H9 (cell line): ENCODE measurements at regions not wholly inside any gene's neighbourhood (a gene's known extent, or its start where the extent isn't known, plus 50 kb on each side); places are given as distances from the start of the nearest gene placed in this dataset.

Experiments used
- DNase-seq: peaks from one replicate; pipeline ENCODE4 v3.0.0-alpha.2; 2017
- H2AFZ ChIP-seq: one replicate; pipeline ENCODE4 v1.6.1; 2013; ENCODE audit warnings: mild to moderate bottlenecking, low read length, control low read depth, moderate library complexity
- H2AK5ac ChIP-seq: 2 replicates; pipeline ENCODE4 v1.6.1; 2013; ENCODE audit warnings: low read length, control low read depth, mixed read lengths; ENCODE audit not compliant: insufficient read length
- H2BK120ac ChIP-seq: one replicate; pipeline ENCODE4 v1.6.1; 2013; ENCODE audit warnings: low read depth, mild to moderate bottlenecking, low read length, control low read depth, inconsistent platforms; ENCODE audit not compliant: poor library complexity, severe bottlenecking
- H2BK12ac ChIP-seq: 2 replicates; pipeline ENCODE4 v1.6.1; 2013; ENCODE audit warnings: low read length, control low read depth, mixed read lengths, low read depth; ENCODE audit not compliant: insufficient read length
- H2BK15ac ChIP-seq: 2 replicates; pipeline ENCODE4 v1.6.1; 2013; ENCODE audit warnings: low read depth, low read length, control low read depth
- H2BK20ac ChIP-seq: one replicate; pipeline ENCODE4 v1.6.1; 2013; ENCODE audit warnings: low read depth, mild to moderate bottlenecking, low read length, control low read depth, inconsistent platforms; ENCODE audit not compliant: poor library complexity, severe bottlenecking
- H2BK5ac ChIP-seq: 2 replicates; pipeline ENCODE4 v1.6.1; 2013; ENCODE audit warnings: low read length, control low read depth, mixed read lengths; ENCODE audit not compliant: insufficient read length
- H3K14ac ChIP-seq: 2 replicates; pipeline ENCODE4 v1.6.1; 2013; ENCODE audit warnings: low read length, control low read depth; ENCODE audit not compliant: insufficient read depth
- H3K18ac ChIP-seq: 2 replicates; pipeline ENCODE4 v1.6.1; 2013; ENCODE audit warnings: low read depth, mild to moderate bottlenecking, mixed read lengths, low read length, control low read depth; ENCODE audit not compliant: insufficient read length
- H3K23ac ChIP-seq: 2 replicates; pipeline ENCODE4 v1.6.1; 2013; ENCODE audit warnings: low read length, control low read depth, mixed read lengths, low read depth; ENCODE audit not compliant: insufficient read length
- H3K23me2 ChIP-seq: 2 replicates; pipeline ENCODE4 v1.6.1; 2013; ENCODE audit warnings: low read depth, mild to moderate bottlenecking, mixed read lengths, low read length, control low read depth; ENCODE audit not compliant: insufficient read length, poor library complexity, severe bottlenecking
- H3K27ac ChIP-seq: 2 replicates; pipeline ENCODE4 v1.5.1; 2013; ENCODE audit warnings: low read length, control low read depth, mixed read lengths, low read depth; ENCODE audit not compliant: insufficient read length
- H3K27me3 ChIP-seq: 2 replicates; pipeline ENCODE4 v1.6.1; 2013; ENCODE audit warnings: low read length, control low read depth, inconsistent platforms; ENCODE audit not compliant: insufficient read depth
- H3K4ac ChIP-seq: 2 replicates; pipeline ENCODE4 v1.6.1; 2013; ENCODE audit warnings: low read depth, mild to moderate bottlenecking, control low read depth, inconsistent platforms, low read length, moderate library complexity
- H3K4me1 ChIP-seq: 2 replicates; pipeline ENCODE4 v1.6.1; 2013; ENCODE audit warnings: low read length, control low read depth, inconsistent platforms; ENCODE audit not compliant: insufficient read depth
- H3K4me2 ChIP-seq: 2 replicates; pipeline ENCODE4 v1.6.1; 2013; ENCODE audit warnings: low read length, control low read depth, mixed read lengths; ENCODE audit not compliant: insufficient read length, insufficient read depth
- H3K56ac ChIP-seq: 2 replicates; pipeline ENCODE4 v1.6.1; 2013; ENCODE audit warnings: low read depth, mild to moderate bottlenecking, mixed read lengths, low read length, control low read depth; ENCODE audit not compliant: insufficient read length
- H3K79me1 ChIP-seq: 2 replicates; pipeline ENCODE4 v1.6.1; 2013; ENCODE audit warnings: low read depth, mild to moderate bottlenecking, moderate library complexity, low read length, control low read depth, inconsistent platforms; ENCODE audit not compliant: insufficient read depth, poor library complexity, severe bottlenecking
- H3K79me2 ChIP-seq: 2 replicates; pipeline ENCODE4 v1.6.1; 2013; ENCODE audit warnings: low read length, control low read depth, inconsistent platforms; ENCODE audit not compliant: insufficient read depth
- H3K9ac ChIP-seq: 2 replicates; pipeline ENCODE4 v1.6.1; 2013; ENCODE audit warnings: low read length, control low read depth, mixed read lengths; ENCODE audit not compliant: insufficient read length; ENCODE audit errors: extremely low read depth
- H3K9me3 ChIP-seq: one replicate; pipeline ENCODE4 v1.6.1; 2013; ENCODE audit warnings: low read depth, low read length, inconsistent platforms; ENCODE audit not compliant: control insufficient read depth
- H3T11ph ChIP-seq: one replicate; pipeline ENCODE4 v1.6.1; 2013; ENCODE audit warnings: mild to moderate bottlenecking, low read length, control low read depth, inconsistent platforms
- H4K20me1 ChIP-seq: one replicate; pipeline ENCODE4 v1.6.1; 2013; ENCODE audit not compliant: control insufficient read depth, insufficient read length, insufficient read depth
- H4K5ac ChIP-seq: 2 replicates; pipeline ENCODE4 v1.6.1; 2013; ENCODE audit warnings: low read depth, mild to moderate bottlenecking, mixed read lengths, low read length, control low read depth; ENCODE audit not compliant: insufficient read length
- H4K8ac ChIP-seq: replicated peaks from 2 replicates; pipeline ENCODE4 v1.6.1; 2013; ENCODE audit warnings: low read length, control low read depth, mixed read lengths, low read depth; ENCODE audit not compliant: insufficient read length
- H4K91ac ChIP-seq: 2 replicates; pipeline ENCODE4 v1.6.1; 2013; ENCODE audit warnings: low read depth, mild to moderate bottlenecking, moderate library complexity, mixed read lengths, low read length, control low read depth; ENCODE audit not compliant: insufficient read length
- H3K27ac Mint-ChIP-seq, 3 experiments: 2 replicates in 2 of 3; 3 replicates in 1 of 3; pipeline ENCODE4 v1.8.0; 2020 to 2021; ENCODE audit warnings: mixed read lengths in 3 of 3, mild to moderate bottlenecking in 1 of 3, moderate library complexity in 1 of 3
- H3K27me3 Mint-ChIP-seq: 2 replicates; pipeline ENCODE4 v1.8.0; 2021; ENCODE audit warnings: low read depth, mild to moderate bottlenecking, moderate library complexity, mixed read lengths
- H3K36me3 Mint-ChIP-seq, 3 experiments: 2 replicates in 2 of 3; 3 replicates in 1 of 3; pipeline ENCODE4 v1.8.0; 2020 to 2021; ENCODE audit warnings: low read depth in 3 of 3, mixed read lengths in 3 of 3; ENCODE audit not compliant: insufficient read depth in 1 of 3
- H3K4me1 Mint-ChIP-seq, 2 experiments: 2 replicates each; pipeline ENCODE4 v1.8.0; 2020; ENCODE audit warnings: mixed read lengths in 2 of 2
- H3K4me3 Mint-ChIP-seq, 2 experiments: 2 replicates in 1 of 2; 3 replicates in 1 of 2; pipeline ENCODE4 v1.8.0; 2020 to 2021; ENCODE audit warnings: mild to moderate bottlenecking in 2 of 2, mixed read lengths in 2 of 2, moderate library complexity in 1 of 2
- H3K9me3 Mint-ChIP-seq, 2 experiments: 2 replicates in 1 of 2; 3 replicates in 1 of 2; pipeline ENCODE4 v1.8.0; 2020; ENCODE audit warnings: mild to moderate bottlenecking in 2 of 2, mixed read lengths in 2 of 2, moderate library complexity in 1 of 2
- TF ChIP-seq, protein P1 (sequence below): fragments of 200-600 bp; sonication (generic); conservative IDR thresholded peaks from 3 replicates; pipeline ENCODE4 v1.8.0; 2021; ENCODE audit warnings: antibody characterized with exemption, mild to moderate bottlenecking

GRCh38 chr11:27255447-27255828 is 107.6 kb downstream of the CCDC34 start:
- Histone ChIP-seq H3K27ac (no peak overlapping the region), H3K9me3 (no peaks in the 10 kb centered on the region)
- DNase-seq = no peak

More at GRCh38 chr11:27255447-27255828, 107.6 kb downstream of the CCDC34 start:
- Histone ChIP-seq H2AK5ac (no peak overlapping the region), H2AFZ (no peak overlapping the region), H3K79me1 (no peaks in the 10 kb centered on the region), H4K91ac (no peak overlapping the region), H4K8ac (no peak overlapping the region), H2BK5ac (no peak overlapping the region), H3K14ac (no peak overlapping the region), H3K18ac (no peak overlapping the region), H3K56ac (no peak overlapping the region), H3K23ac (no peak overlapping the region), H4K5ac (no peak overlapping the region), H4K20me1 (no peaks in the 10 kb centered on the region), H2BK20ac (no peak overlapping the region), H3K4ac (no peak overlapping the region), H3K4me2 (no peak overlapping the region), H3K4me1 (no peaks in the 10 kb centered on the region), H3K23me2 (no peaks in the 10 kb centered on the region), H3K27me3 (no peaks in the 10 kb centered on the region), H3K9ac (no peak overlapping the region), H2BK120ac (no peak overlapping the region), H2BK15ac (no peak overlapping the region), H3T11ph (no peak overlapping the region), H3K79me2 (no peaks in the 10 kb centered on the region), H2BK12ac (no peak overlapping the region)
- Mint-ChIP-seq H3K4me3 (no peak overlapping the region), H3K27me3 (peaks cover 5% of the 10 kb centered on the region), H3K4me1 (no peaks in the 10 kb centered on the region), H3K27ac (no peak overlapping the region), H3K9me3 (peaks cover 0 to 5% of the 10 kb centered on the region in 2 experiments), H3K36me3 (no peaks in the 10 kb centered on the region; a peak in 1 of 7 replicates)
- TF ChIP-seq, protein P1, sequence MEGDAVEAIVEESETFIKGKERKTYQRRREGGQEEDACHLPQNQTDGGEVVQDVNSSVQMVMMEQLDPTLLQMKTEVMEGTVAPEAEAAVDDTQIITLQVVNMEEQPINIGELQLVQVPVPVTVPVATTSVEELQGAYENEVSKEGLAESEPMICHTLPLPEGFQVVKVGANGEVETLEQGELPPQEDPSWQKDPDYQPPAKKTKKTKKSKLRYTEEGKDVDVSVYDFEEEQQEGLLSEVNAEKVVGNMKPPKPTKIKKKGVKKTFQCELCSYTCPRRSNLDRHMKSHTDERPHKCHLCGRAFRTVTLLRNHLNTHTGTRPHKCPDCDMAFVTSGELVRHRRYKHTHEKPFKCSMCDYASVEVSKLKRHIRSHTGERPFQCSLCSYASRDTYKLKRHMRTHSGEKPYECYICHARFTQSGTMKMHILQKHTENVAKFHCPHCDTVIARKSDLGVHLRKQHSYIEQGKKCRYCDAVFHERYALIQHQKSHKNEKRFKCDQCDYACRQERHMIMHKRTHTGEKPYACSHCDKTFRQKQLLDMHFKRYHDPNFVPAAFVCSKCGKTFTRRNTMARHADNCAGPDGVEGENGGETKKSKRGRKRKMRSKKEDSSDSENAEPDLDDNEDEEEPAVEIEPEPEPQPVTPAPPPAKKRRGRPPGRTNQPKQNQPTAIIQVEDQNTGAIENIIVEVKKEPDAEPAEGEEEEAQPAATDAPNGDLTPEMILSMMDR = no peak
